K562 (cell line): ENCODE measurements at regions not wholly inside any gene's neighbourhood (a gene's known extent, or its start where the extent isn't known, plus 50 kb on each side); places are given as distances from the start of the nearest gene placed in this dataset.

Experiments used
- ATAC-seq: fragments of 200-7000 bp; cut with Tn5 transposase; 3 replicates; pipeline ENCODE4 v1.9.1; 2020; ENCODE audit warnings: moderate library complexity
- BruUV-seq: library from RNA; stranded (reverse); fragments of 400-500 nt; replicated peaks from 2 replicates; lab custom pipeline; 2021; lab: Mats Ljungman, UMichigan
- CTCF ChIA-PET: fragments of 300-600 bp; formaldehyde crosslinking; extraction: SDS; loops from one replicate; lab custom pipeline; 2021; ENCODE audit warnings: low intra/inter-chr PET ratio; lab: Yijun Ruan, JAX
- POLR2A ChIA-PET: fragments of 300-600, 350-650 bp; sonication (Branson Sonifier 250); formaldehyde crosslinking; extraction: SDS; loops from one replicate; lab custom pipeline; 2021; ENCODE audit warnings: antibody characterized with exemption, inconsistent platforms; lab: Yijun Ruan, JAX
- DNase-seq, 4 experiments: peaks; one replicate each; pipeline versions ENCODE4 v3.0.0 to v3.0.0-alpha.2; 2011 to 2018; ENCODE audit warnings: low spot score in 3 of 4, mixed read lengths in 3 of 4; ENCODE audit errors: extremely low read depth in 1 of 4
- FAIRE-seq: peaks from 2 replicates; lab custom pipeline; 2011; peaks lifted over from hg19 to GRCh38; lab: Jason Lieb, UNC
- H2AFZ ChIP-seq: 2 replicates; pipeline ENCODE4 v1.6.0; 2011; ENCODE audit warnings: low read depth, low read length, control low read depth, inconsistent platforms
- H3K27ac ChIP-seq: fragments of 200-600 bp; 3 replicates; pipeline ENCODE4 v1.8.0; 2011; ENCODE audit warnings: low read depth, mild to moderate bottlenecking, control low read depth, inconsistent platforms, low read length, moderate library complexity, mixed read lengths; ENCODE audit errors: extremely low read depth
- H3K27me3 ChIP-seq, 2 experiments: fragments of 300-600 bp in 1 of 2; 2 replicates in 1 of 2; 3 replicates in 1 of 2; pipeline versions ENCODE4 v1.6.0 to v1.8.0; 2011; ENCODE audit warnings: inconsistent platforms in 2 of 2, low read length in 2 of 2, mild to moderate bottlenecking in 1 of 2, mixed read lengths in 1 of 2, moderate library complexity in 1 of 2; ENCODE audit not compliant: control insufficient read depth in 2 of 2, insufficient read depth in 2 of 2
- H3K36me3 ChIP-seq: fragments of 300-600 bp; 3 replicates; pipeline ENCODE4 v1.8.0; 2011; ENCODE audit warnings: mild to moderate bottlenecking, low read length, inconsistent platforms; ENCODE audit not compliant: control insufficient read depth, insufficient read depth
- H3K4me1 ChIP-seq, 2 experiments: fragments of 200-600 bp in 1 of 2; replicated peaks in 1 of 2; 2 replicates in 1 of 2; 3 replicates in 1 of 2; pipeline versions ENCODE4 v1.5.1 to v1.8.0; 2011; ENCODE audit warnings: inconsistent platforms in 2 of 2, low read length in 2 of 2, mild to moderate bottlenecking in 1 of 2, mixed read lengths in 1 of 2, moderate library complexity in 1 of 2; ENCODE audit not compliant: control insufficient read depth in 2 of 2, insufficient read depth in 2 of 2
- H3K4me2 ChIP-seq: 2 replicates; pipeline ENCODE4 v1.6.1; 2011; ENCODE audit warnings: low read length, control low read depth, inconsistent platforms, mixed read lengths; ENCODE audit not compliant: insufficient read depth
- H3K4me3 ChIP-seq: fragments of 200-600 bp; sonication (generic), shearing (Covaris generic); 2 replicates; pipeline ENCODE4 v1.5.1; 2016; ENCODE audit warnings: control low read depth, inconsistent platforms
- H3K79me2 ChIP-seq: fragments of 200-600 bp; 3 replicates; pipeline ENCODE4 v1.8.0; 2011; ENCODE audit warnings: low read length, inconsistent platforms; ENCODE audit not compliant: control insufficient read depth, insufficient read depth
- H3K9ac ChIP-seq, 2 experiments: 2 replicates each; pipeline versions ENCODE4 v1.6.0 to v1.6.1; 2011; ENCODE audit warnings: low read depth in 2 of 2, low read length in 2 of 2, control low read depth in 1 of 2, inconsistent platforms in 1 of 2, mild to moderate bottlenecking in 1 of 2, mixed read lengths in 1 of 2; ENCODE audit not compliant: insufficient read depth in 1 of 2
- H3K9me1 ChIP-seq: one replicate; pipeline ENCODE4 v1.6.0; 2011; ENCODE audit warnings: inconsistent platforms, mild to moderate bottlenecking, low read length, moderate library complexity; ENCODE audit not compliant: control insufficient read depth, insufficient read depth
- H3K9me3 ChIP-seq: replicated peaks from 2 replicates; pipeline ENCODE4 v1.5.1; 2011; ENCODE audit warnings: low read depth, low read length, inconsistent platforms; ENCODE audit not compliant: control insufficient read depth, insufficient read depth
- H4K20me1 ChIP-seq: replicated peaks from 2 replicates; pipeline ENCODE4 v1.6.1; 2011; ENCODE audit warnings: low read length, inconsistent platforms, mixed read lengths; ENCODE audit not compliant: control insufficient read depth, insufficient read depth
- CTCF ChIP-seq, 3 experiments: IDR thresholded peaks in 2 of 3; conservative IDR thresholded peaks in 1 of 3; 2 replicates each; pipeline ENCODE4 v1.5.1; 2011 to 2012; ENCODE audit warnings: low read length in 3 of 3, mild to moderate bottlenecking in 3 of 3, control low read depth in 2 of 3, improper control_type of control experiment in 1 of 3, inconsistent platforms in 1 of 3, low read depth in 1 of 3, mixed read lengths in 1 of 3, moderate library complexity in 1 of 3; ENCODE audit not compliant: insufficient read depth in 2 of 3
- CTCFL ChIP-seq: IDR thresholded peaks from 2 replicates; pipeline ENCODE4 v1.6.1; 2011; ENCODE audit warnings: borderline replicate concordance, low read depth, mild to moderate bottlenecking, moderate library complexity, low read length; ENCODE audit not compliant: insufficient read depth, poor library complexity, severe bottlenecking
- EHMT2 ChIP-seq: fragments of 450-650 bp; IDR thresholded peaks from 2 replicates; pipeline ENCODE4 v1.6.1; 2018; ENCODE audit warnings: antibody characterized with exemption
- ELF2 ChIP-seq: fragments of 250-450 bp; sonication (Bioruptor Pico); IDR thresholded peaks from 2 replicates; pipeline ENCODE4 v1.5.0; 2021; ENCODE audit warnings: mild to moderate bottlenecking
- L3MBTL2 ChIP-seq: fragments of 450-650 bp; IDR thresholded peaks from 2 replicates; pipeline ENCODE4 v1.6.1; 2016; ENCODE audit warnings: mild to moderate bottlenecking, moderate library complexity
- RAD21 ChIP-seq, 2 experiments: fragments of 250-450 bp in 1 of 2; fragments of 450-650 bp in 1 of 2; sonication (Bioruptor Pico) in 1 of 2; formaldehyde crosslinking in 1 of 2; IDR thresholded peaks in 1 of 2; conservative IDR thresholded peaks in 1 of 2; 2 replicates each; pipeline versions ENCODE4 v1.4.0 to v1.8.0; 2020 to 2022; ENCODE audit warnings: mild to moderate bottlenecking in 2 of 2, moderate library complexity in 1 of 2
- REST ChIP-seq, 2 experiments: fragments of 450-650 bp; formaldehyde crosslinking in 1 of 2; IDR thresholded peaks; 2 replicates each; pipeline versions ENCODE4 v1.4.0 to v1.6.1; 2014 to 2020; ENCODE audit warnings: mild to moderate bottlenecking in 2 of 2, borderline replicate concordance in 1 of 2, low read depth in 1 of 2
- WGBS: fragments of 100-300 bp; shearing (Covaris generic); methylation state at CpG from one replicate; pipeline ENCODE4 v1.1.6; 2016; ENCODE audit warnings: low coverage, mixed read lengths; ENCODE audit not compliant: insufficient coverage; ENCODE audit errors: missing lambda C conversion rate; 5-methylcytosine and 5-hydroxymethylcytosine counted together
- in situ Hi-C: fragments of 300-500 bp; cut with MboI; formaldehyde crosslinking; loops from 4 replicates; pipeline ENCODE4 v1.15.0; 2018; ENCODE audit warnings: inconsistent platforms, mixed read lengths
- intact Hi-C: fragments of 100-400 bp; cut with micrococcal nuclease; formaldehyde crosslinking; loops from 2 replicates; pipeline ENCODE4 v1.14.2; 2022

GRCh38 chr16:11402051-11402744 is 56.9 kb downstream of the RMI2 start:
- in situ Hi-C loops (loop anchor here (10.0 kb wide), 1 partner anchor 253 kb away; no protein-coding TSS in a partner anchor), intact Hi-C loops (loop anchor here (10.0 kb wide), 1 partner anchor 123 kb away; a partner anchor contains a TSS)
- 25% methylated on average over 23 of the region's 23 CpGs for WGBS
- H3K9ac ChIP-seq, result peak overlapping the region in 1 of 2 experiments; percentile 60; a peak in 2 of 4 replicates
- CTCF ChIA-PET, result no interaction called here
- H3K79me2 ChIP-seq, result no peaks in the 10 kb centered on the region
- no TSS peak for BruUV-seq
- no peaks in the 10 kb centered on the region for H3K9me3 ChIP-seq
- FAIRE-seq, result no peak
- no peaks in the 10 kb centered on the region for H3K9me1 ChIP-seq
- H3K27me3 ChIP-seq, result peaks cover 17 to 64% of the 10 kb centered on the region in 2 experiments; a peak in 4 of 5 replicates
- POLR2A ChIA-PET, result interaction anchor here (1.1 kb wide), 1 partner anchor 9 kb away, joined by 3 read pairs; no protein-coding TSS in a partner anchor
- peaks cover 0 to 23% of the 10 kb centered on the region in 2 experiments; a peak in 2 of 5 replicates for H3K4me1 ChIP-seq
- peak; percentile 69 for ATAC-seq
- no peak overlapping the region for H3K4me3 ChIP-seq
- no peak overlapping the region for H3K4me2 ChIP-seq
- H3K36me3 ChIP-seq, result no peaks in the 10 kb centered on the region
- DNase-seq, result peak in 2 of 4 experiments; percentile 28 to 31
- H3K27ac ChIP-seq, result no peak overlapping the region
- H4K20me1 ChIP-seq, result peaks cover 8% of the 10 kb centered on the region; the same call in 1 of the 2 replicates
- peak overlapping the region; percentile 40; the same call in 1 of the 2 replicates for H2AFZ ChIP-seq
- no peak for TF ChIP-seq ELF2 (CRISPR knock-in tag)
- TF ChIP-seq EHMT2, result no peak
- peak; percentile 22 for TF ChIP-seq CTCFL
- TF ChIP-seq REST (IDR thresholded peaks at IDR 0.05; ENCODE audit: borderline replicate concordance), result peak; percentile 11; the same call in 1 of the 2 replicates
- no peak for TF ChIP-seq REST (CRISPR knock-in tag; IDR thresholded peaks at IDR 0.05; ENCODE audit: low read depth)
- TF ChIP-seq RAD21 (CRISPR knock-in tag; conservative IDR thresholded peaks at IDR 0.05 in 1 of 2, IDR thresholded peaks at IDR 0.05 in 1 of 2), result 0 out of 4 replicates have a peak, but pooled peaks of 1 of the 2 experiments have one; percentile 7
- 0 out of 6 replicates have a peak, but pooled peaks of 2 of the 3 experiments have one; percentile 14 to 17 for TF ChIP-seq CTCF (IDR thresholded peaks at IDR 0.05 in 2 of 3, conservative IDR thresholded peaks at IDR 0.05 in 1 of 3; ENCODE audit: insufficient read depth in 2 of 3, low read depth in 1 of 3, low read length in 3 of 3)
- TF ChIP-seq L3MBTL2, result peak; percentile 44
